ENCODE measurements at regions not wholly inside any gene's neighbourhood (a gene's known extent, or its start where the extent isn't known, plus 50 kb on each side); places are given as distances from the start of the nearest gene placed in this dataset.
A peak's percentile ranks its signal among the peaks of the same experiment; 100 is the strongest.

DNA sequence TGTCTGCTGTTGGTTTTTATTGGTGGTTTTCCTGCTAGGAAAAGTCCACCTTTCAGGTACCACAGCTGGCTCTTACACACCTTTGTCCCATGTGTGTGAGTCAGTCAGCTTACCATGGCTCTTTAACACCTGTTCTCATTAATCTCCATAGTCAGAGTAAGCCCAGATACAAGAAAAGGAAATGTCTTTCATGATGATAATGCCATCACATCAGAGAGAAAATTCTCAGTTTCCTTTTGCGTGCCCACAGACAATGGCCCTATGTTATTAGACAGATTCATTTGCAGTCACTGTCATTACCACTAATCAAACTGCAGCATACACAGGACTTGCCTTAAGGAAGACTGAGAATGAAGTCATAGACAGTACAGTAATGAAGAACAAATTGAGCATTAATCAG is 1583.6 kb upstream of the LRRTM3 start:
- TF ChIP-seq, protein P1, sequence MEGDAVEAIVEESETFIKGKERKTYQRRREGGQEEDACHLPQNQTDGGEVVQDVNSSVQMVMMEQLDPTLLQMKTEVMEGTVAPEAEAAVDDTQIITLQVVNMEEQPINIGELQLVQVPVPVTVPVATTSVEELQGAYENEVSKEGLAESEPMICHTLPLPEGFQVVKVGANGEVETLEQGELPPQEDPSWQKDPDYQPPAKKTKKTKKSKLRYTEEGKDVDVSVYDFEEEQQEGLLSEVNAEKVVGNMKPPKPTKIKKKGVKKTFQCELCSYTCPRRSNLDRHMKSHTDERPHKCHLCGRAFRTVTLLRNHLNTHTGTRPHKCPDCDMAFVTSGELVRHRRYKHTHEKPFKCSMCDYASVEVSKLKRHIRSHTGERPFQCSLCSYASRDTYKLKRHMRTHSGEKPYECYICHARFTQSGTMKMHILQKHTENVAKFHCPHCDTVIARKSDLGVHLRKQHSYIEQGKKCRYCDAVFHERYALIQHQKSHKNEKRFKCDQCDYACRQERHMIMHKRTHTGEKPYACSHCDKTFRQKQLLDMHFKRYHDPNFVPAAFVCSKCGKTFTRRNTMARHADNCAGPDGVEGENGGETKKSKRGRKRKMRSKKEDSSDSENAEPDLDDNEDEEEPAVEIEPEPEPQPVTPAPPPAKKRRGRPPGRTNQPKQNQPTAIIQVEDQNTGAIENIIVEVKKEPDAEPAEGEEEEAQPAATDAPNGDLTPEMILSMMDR (IDR thresholded peaks at IDR 0.05), result no peak
- TF ChIP-seq POLR2A (IDR thresholded peaks at IDR 0.05), result no peak
- no peaks in the 10 kb centered on the region for H3K36me3 ChIP-seq (replicated peaks in 1 of 2; ENCODE audit: insufficient read depth in 1 of 2, low read depth in 2 of 2)
- 27 to 33% methylated on average over 1 of the region's 1 CpG for whole genome bisulfite sequencing, 2 donors
- intact Hi-C loops (cut with DNase I), result no loop called here
- no peaks in the 10 kb centered on the region for H3K9me3 ChIP-seq
- H3K4me1 ChIP-seq, result peaks cover 8% of the 10 kb centered on the region
- H3K4me3 ChIP-seq, result no peak overlapping the region
- peak in 2 of 4 donors; percentile 8 to 21 for DNase-seq
- H3K27me3 ChIP-seq, result no peaks in the 10 kb centered on the region
- peak overlapping the region in 1 of 4 donors; percentile 54 for H3K27ac ChIP-seq
- peak; percentile 45 for ATAC-seq

DNA sequence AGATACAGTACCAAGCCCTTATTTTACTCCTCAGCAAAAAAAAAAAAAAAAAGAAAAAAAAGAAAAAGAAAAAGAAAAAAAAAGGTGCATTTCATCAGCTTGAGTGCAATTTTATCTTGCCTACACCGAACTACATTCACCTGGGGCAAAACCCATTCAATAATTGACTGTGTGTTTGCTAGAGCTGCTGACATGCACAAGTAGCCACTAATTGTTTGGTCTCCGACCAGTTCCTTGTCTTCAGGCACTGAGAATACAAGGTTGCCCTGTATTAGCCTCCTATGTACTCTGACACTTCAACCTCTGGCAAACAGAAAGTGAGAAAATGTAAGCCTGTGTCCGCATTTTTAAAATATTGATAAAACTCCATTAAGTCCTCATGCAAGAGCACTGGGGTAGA is 1579.4 kb upstream of the LRRTM3 start:
- DNase-seq, result no peak
- Histone ChIP-seq H3K4me3 (no peak overlapping the region), H3K4me1 (peaks cover 3% of the 10 kb centered on the region), H3K9me3 (no peaks in the 10 kb centered on the region), H3K36me3 (replicated peaks in 1 of 2; ENCODE audit: insufficient read depth in 1 of 2, low read depth in 2 of 2) (no peaks in the 10 kb centered on the region), H3K27me3 (no peaks in the 10 kb centered on the region), H3K27ac (no peak overlapping the region)
- WGBS, 2 donors, result 17 to 37% methylated on average over 3 of the region's 3 CpGs
- ATAC-seq, result no peak
- intact Hi-C loops (cut with DNase I), result no loop called here
- TF ChIP-seq, protein P1 (IDR thresholded peaks at IDR 0.05), result no peak
- TF ChIP-seq POLR2A (IDR thresholded peaks at IDR 0.05), result no peak

DNA sequence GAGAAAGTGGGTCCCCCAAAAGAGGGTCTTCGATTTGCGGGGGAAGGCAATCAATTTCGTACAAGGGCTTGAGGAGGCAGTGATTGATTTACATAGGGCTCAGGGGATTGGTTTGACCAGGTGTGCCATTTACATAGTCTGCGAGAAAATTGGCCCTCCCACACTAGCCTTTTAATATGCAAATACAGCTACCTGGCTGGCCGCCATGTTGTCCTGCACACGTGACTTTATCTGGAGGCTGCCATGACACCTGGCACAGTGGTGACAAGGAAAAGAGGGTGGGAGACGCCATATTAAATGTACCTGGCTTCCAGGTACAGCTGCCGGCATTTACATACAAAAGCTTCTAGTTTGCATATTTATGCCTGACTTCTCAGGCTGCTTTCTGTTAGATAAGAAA is 1577.2 kb upstream of the LRRTM3 start:
- no peak for ATAC-seq
- no peak for DNase-seq
- WGBS, 2 donors, result 73 to 82% methylated on average over 8 of the region's 8 CpGs
- Histone ChIP-seq H3K4me3 (no peak overlapping the region), H3K27me3 (no peaks in the 10 kb centered on the region), H3K9me3 (no peaks in the 10 kb centered on the region), H3K4me1 (no peaks in the 10 kb centered on the region), H3K36me3 (replicated peaks in 1 of 2; ENCODE audit: insufficient read depth in 1 of 2, low read depth in 2 of 2) (no peaks in the 10 kb centered on the region), H3K27ac (no peak overlapping the region)
- TF ChIP-seq, protein P1 (IDR thresholded peaks at IDR 0.05), result no peak
- intact Hi-C loops (cut with DNase I), result no loop called here

DNA sequence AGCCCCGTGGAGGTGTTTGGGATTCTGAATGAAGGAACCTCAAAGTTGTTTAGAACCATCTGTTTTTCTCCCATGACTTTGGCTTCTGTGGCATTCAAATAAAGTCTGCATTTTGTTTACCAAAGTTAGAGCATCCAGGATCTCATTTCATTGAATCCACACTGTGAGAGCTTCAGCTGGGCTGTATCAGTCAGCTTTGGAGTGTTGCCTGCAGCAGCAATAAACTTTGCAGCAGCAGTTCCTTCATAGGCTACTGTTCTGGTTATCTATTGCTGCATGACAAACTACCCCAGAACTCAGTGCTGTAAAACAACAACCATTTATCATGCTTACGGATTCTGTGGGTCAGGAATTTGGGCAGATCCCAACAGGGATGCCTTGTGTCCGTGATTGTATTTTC is 1575.2 kb upstream of the LRRTM3 start:
- no peak for ATAC-seq
- H3K27ac ChIP-seq, result no peak overlapping the region
- no peaks in the 10 kb centered on the region for H3K4me1 ChIP-seq
- TF ChIP-seq, protein P1 (IDR thresholded peaks at IDR 0.05), result no peak
- TF ChIP-seq POLR2A (IDR thresholded peaks at IDR 0.05), result no peak
- no peaks in the 10 kb centered on the region for H3K9me3 ChIP-seq
- 22 to 30% methylated on average over 3 of the region's 3 CpGs for WGBS, 2 donors
- intact Hi-C loops (cut with DNase I), result no loop called here
- no peaks in the 10 kb centered on the region for H3K36me3 ChIP-seq (replicated peaks in 1 of 2; ENCODE audit: insufficient read depth in 1 of 2, low read depth in 2 of 2)
- no peak for DNase-seq
- no peaks in the 10 kb centered on the region for H3K27me3 ChIP-seq
- H3K4me3 ChIP-seq, result no peak overlapping the region

DNA sequence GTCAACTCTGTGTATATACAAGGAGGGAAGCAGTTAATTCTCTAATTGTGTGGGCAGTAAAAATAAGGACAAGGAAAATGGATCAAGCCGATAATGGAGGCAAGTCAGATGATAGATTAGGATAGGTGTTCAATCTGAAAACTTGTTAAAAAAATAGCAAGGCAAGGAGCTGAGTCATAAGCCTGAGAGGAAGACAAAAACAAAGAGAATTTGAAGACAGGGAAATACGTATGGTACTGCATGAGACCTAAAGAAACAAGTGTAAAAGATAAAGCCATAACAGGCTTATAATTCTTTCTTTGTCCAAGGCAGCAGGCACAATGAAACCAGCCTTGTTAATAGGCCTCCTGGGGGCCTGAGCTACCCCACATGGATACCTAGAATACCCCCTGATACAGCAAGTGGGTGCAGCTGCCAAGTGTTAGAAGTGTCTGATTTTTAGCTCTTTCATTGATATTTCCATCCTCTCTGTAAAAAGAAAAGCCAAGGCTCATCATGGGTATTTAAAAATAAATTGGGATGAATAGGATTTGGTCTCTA is 1570.6 kb upstream of the LRRTM3 start:
- Histone ChIP-seq H3K4me3 (no peak overlapping the region), H3K9me3 (no peaks in the 10 kb centered on the region), H3K27ac (no peak overlapping the region), H3K27me3 (no peaks in the 10 kb centered on the region), H3K36me3 (replicated peaks in 1 of 2; ENCODE audit: insufficient read depth in 1 of 2, low read depth in 2 of 2) (no peaks in the 10 kb centered on the region), H3K4me1 (no peaks in the 10 kb centered on the region)
- intact Hi-C loops (cut with DNase I), result no loop called here
- 73 to 76% methylated on average over 2 of the region's 2 CpGs for WGBS, 2 donors
- no peak for ATAC-seq
- TF ChIP-seq, protein P1 (IDR thresholded peaks at IDR 0.05), result no peak
- no peak for TF ChIP-seq POLR2A (IDR thresholded peaks at IDR 0.05)
- DNase-seq, result no peak

Data from body of pancreas (tissue), 4 donors.